Prostate gland (tissue), 2 donors: ENCODE measurements at regions not wholly inside any gene's neighbourhood (a gene's known extent, or its start where the extent isn't known, plus 50 kb on each side); places are given as distances from the start of the nearest gene placed in this dataset.

Experiments used
- CTCF ChIP-seq, 4 experiments: fragments of 200-600 bp in 2 of 4; fragments of 450-650 bp in 2 of 4; sonication (generic) in 2 of 4; IDR thresholded peaks; 1 replicate in 3 of 4; 2 replicates in 1 of 4; pipeline ENCODE4 v1.5.1; 2016 to 2019; ENCODE audit warnings: antibody characterized with exemption in 4 of 4, mild to moderate bottlenecking in 2 of 4, moderate library complexity in 2 of 4
- POLR2AphosphoS5 ChIP-seq: sonication (generic); formaldehyde crosslinking; IDR thresholded peaks from one replicate; pipeline ENCODE4 v1.6.1; 2017; ENCODE audit warnings: antibody characterized with exemption

- TF ChIP-seq CTCF (IDR thresholded peaks at IDR 0.05) (no peak), POLR2AphosphoS5 (no peak)
These were observed 189.8 kb downstream of the URI1 start for GRCh38 chr19:30131722-30132291.
